ENCODE measurements at regions not wholly inside any gene's neighbourhood (a gene's known extent, or its start where the extent isn't known, plus 50 kb on each side); places are given as distances from the start of the nearest gene placed in this dataset.

DNA sequence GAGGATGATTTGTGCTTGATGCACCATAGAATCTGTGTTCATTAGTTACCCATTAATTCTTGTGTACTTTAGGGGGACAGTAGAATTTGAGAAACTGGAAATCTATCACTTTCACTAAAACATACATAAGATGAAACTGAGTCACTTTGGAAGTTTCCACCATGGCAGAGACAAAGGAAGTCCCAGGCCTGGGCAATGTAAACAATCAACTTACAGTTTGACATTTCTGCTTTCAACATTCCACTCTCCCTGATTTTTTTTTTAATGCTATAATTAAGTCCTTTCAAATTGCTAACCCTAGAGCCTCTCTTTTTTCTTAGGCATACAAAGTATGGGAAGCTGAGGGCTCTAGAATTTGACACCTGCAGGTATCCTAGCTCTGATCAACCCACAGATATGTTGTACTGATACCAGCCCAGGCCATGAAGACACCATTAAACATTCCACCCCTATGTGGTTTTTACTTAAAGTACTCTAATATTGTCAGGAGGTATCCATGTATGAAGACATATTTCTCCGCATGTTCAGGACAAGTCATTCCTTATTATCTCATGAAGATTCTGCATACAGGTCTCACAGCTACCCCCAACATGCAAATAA lies 88.5 kb upstream of the GLS start:
- no peaks in the 10 kb centered on the region for H3K27me3 ChIP-seq (ENCODE audit: control insufficient read depth in 2 of 2, insufficient read depth in 1 of 2, low read length in 1 of 2)
- no peaks in the 10 kb centered on the region for H3K36me3 ChIP-seq (ENCODE audit: control insufficient read depth in 2 of 2, insufficient read depth in 2 of 2, low read length in 1 of 2)
- H3K27ac ChIP-seq (ENCODE audit: low read depth in 1 of 2, low read length in 1 of 2) = no peak overlapping the region
- H3K4me3 ChIP-seq (ENCODE audit: low read length in 2 of 2) = no peak overlapping the region
- no peaks in the 10 kb centered on the region for H3K4me1 ChIP-seq (ENCODE audit: control insufficient read depth in 2 of 2, insufficient read depth in 2 of 2, low read length in 2 of 2)
- no peaks in the 10 kb centered on the region for H3K9me3 ChIP-seq (ENCODE audit: control insufficient read depth in 2 of 2, insufficient read depth in 1 of 2, low read length in 1 of 2)
- DNase-seq (ENCODE audit: low read depth in 6 of 9, low spot score in 9 of 9) = no peak
- 53% methylated on average over 1 of the region's 1 CpG for WGBS

DNA sequence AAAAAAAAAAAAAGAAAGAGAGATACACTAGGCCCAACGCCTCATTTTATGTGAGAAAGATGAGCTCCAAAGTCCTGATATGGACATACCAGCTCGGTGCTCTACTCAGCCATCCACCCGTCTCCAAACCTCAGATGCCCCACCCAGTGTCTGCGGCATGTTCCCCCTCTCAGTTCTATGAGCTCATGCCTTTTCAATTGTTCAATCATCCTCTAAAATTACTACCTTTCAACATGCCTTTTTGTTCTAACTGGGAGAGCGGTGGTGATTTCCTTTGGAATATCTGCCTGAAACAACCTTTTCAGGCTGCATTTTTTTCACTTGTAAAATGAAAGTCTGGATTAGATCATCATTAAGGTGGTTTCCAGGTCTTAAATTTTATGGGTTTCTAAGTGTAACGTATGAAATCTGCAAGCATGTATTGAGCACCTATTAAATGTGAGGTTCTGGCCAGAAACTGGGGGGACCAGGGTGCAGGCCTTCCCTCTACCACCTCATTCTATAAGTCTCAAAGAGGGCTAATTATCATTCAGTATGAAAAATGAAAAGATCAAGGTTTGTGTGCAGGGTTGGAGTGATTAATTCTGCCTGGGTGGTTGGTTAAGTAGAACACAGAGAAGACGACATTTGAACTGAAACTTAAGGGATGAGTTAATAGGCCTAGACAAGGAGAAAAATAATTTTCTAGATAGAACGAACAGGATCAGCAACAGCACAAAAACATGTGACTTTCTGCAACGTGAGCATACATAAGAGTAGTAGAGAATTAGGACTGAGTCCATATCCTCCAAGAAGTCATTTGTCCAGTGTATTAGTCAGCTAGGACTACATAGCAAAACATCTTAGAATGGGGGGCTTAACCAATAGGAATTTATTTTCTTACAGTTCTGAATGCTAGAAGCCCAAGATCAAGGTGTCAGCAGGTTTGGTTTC lies 87.4 kb upstream of the GLS start:
- Histone ChIP-seq H3K9me3 (ENCODE audit: control insufficient read depth in 2 of 2, insufficient read depth in 1 of 2, low read length in 1 of 2) (no peaks in the 10 kb centered on the region), H3K27ac (ENCODE audit: low read depth in 1 of 2, low read length in 1 of 2) (no peak overlapping the region), H3K4me3 (ENCODE audit: low read length in 2 of 2) (no peak overlapping the region), H3K27me3 (ENCODE audit: control insufficient read depth in 2 of 2, insufficient read depth in 1 of 2, low read length in 1 of 2) (no peaks in the 10 kb centered on the region), H3K4me1 (ENCODE audit: control insufficient read depth in 2 of 2, insufficient read depth in 2 of 2, low read length in 2 of 2) (no peaks in the 10 kb centered on the region), H3K36me3 (ENCODE audit: control insufficient read depth in 2 of 2, insufficient read depth in 2 of 2, low read length in 1 of 2) (no peaks in the 10 kb centered on the region)
- 91% methylated on average over 9 of the region's 9 CpGs for WGBS
- no peak for DNase-seq (ENCODE audit: low read depth in 6 of 9, low spot score in 9 of 9)

GRCh38 chr2:190794377-190794776 lies 86.2 kb upstream of the GLS start:
- Histone ChIP-seq H3K36me3 (ENCODE audit: control insufficient read depth in 2 of 2, insufficient read depth in 2 of 2, low read length in 1 of 2) (no peaks in the 10 kb centered on the region), H3K9me3 (ENCODE audit: control insufficient read depth in 2 of 2, insufficient read depth in 1 of 2, low read length in 1 of 2) (no peaks in the 10 kb centered on the region), H3K4me3 (ENCODE audit: low read length in 2 of 2) (no peak overlapping the region), H3K27me3 (ENCODE audit: control insufficient read depth in 2 of 2, insufficient read depth in 1 of 2, low read length in 1 of 2) (no peaks in the 10 kb centered on the region), H3K4me1 (ENCODE audit: control insufficient read depth in 2 of 2, insufficient read depth in 2 of 2, low read length in 2 of 2) (no peaks in the 10 kb centered on the region), H3K27ac (ENCODE audit: low read depth in 1 of 2, low read length in 1 of 2) (no peak overlapping the region)
- 96% methylated on average over 6 of the region's 6 CpGs for whole genome bisulfite sequencing
- DNase-seq (ENCODE audit: low read depth in 6 of 9, low spot score in 9 of 9) = no peak

- H3K4me3 ChIP-seq (ENCODE audit: low read length in 2 of 2) = no peak overlapping the region
- DNase-seq (ENCODE audit: low read depth in 6 of 9, low spot score in 9 of 9) = no peak
- no peaks in the 10 kb centered on the region for H3K36me3 ChIP-seq (ENCODE audit: control insufficient read depth in 2 of 2, insufficient read depth in 2 of 2, low read length in 1 of 2)
- H3K27me3 ChIP-seq (ENCODE audit: control insufficient read depth in 2 of 2, insufficient read depth in 1 of 2, low read length in 1 of 2) = no peaks in the 10 kb centered on the region
- H3K4me1 ChIP-seq (ENCODE audit: control insufficient read depth in 2 of 2, insufficient read depth in 2 of 2, low read length in 2 of 2) = no peaks in the 10 kb centered on the region
- no peak overlapping the region for H3K27ac ChIP-seq (ENCODE audit: low read depth in 1 of 2, low read length in 1 of 2)
- no peaks in the 10 kb centered on the region for H3K9me3 ChIP-seq (ENCODE audit: control insufficient read depth in 2 of 2, insufficient read depth in 1 of 2, low read length in 1 of 2)
Measured at GRCh38 chr2:190794790-190795189, 85.8 kb upstream of the GLS start.

GRCh38 chr2:190795686-190796085 lies 84.9 kb upstream of the GLS start:
- Histone ChIP-seq H3K9me3 (ENCODE audit: control insufficient read depth in 2 of 2, insufficient read depth in 1 of 2, low read length in 1 of 2) (no peaks in the 10 kb centered on the region), H3K4me1 (ENCODE audit: control insufficient read depth in 2 of 2, insufficient read depth in 2 of 2, low read length in 2 of 2) (no peaks in the 10 kb centered on the region), H3K4me3 (ENCODE audit: low read length in 2 of 2) (no peak overlapping the region), H3K27ac (ENCODE audit: low read depth in 1 of 2, low read length in 1 of 2) (no peak overlapping the region), H3K27me3 (ENCODE audit: control insufficient read depth in 2 of 2, insufficient read depth in 1 of 2, low read length in 1 of 2) (no peaks in the 10 kb centered on the region), H3K36me3 (ENCODE audit: control insufficient read depth in 2 of 2, insufficient read depth in 2 of 2, low read length in 1 of 2) (no peaks in the 10 kb centered on the region)
- DNase-seq (ENCODE audit: low read depth in 6 of 9, low spot score in 9 of 9) = no peak

- no peaks in the 10 kb centered on the region for H3K4me1 ChIP-seq (ENCODE audit: control insufficient read depth in 2 of 2, insufficient read depth in 2 of 2, low read length in 2 of 2)
- H3K27me3 ChIP-seq (ENCODE audit: control insufficient read depth in 2 of 2, insufficient read depth in 1 of 2, low read length in 1 of 2) = no peaks in the 10 kb centered on the region
- no peak for DNase-seq (ENCODE audit: low read depth in 6 of 9, low spot score in 9 of 9)
- no peaks in the 10 kb centered on the region for H3K9me3 ChIP-seq (ENCODE audit: control insufficient read depth in 2 of 2, insufficient read depth in 1 of 2, low read length in 1 of 2)
- H3K27ac ChIP-seq (ENCODE audit: low read depth in 1 of 2, low read length in 1 of 2) = no peak overlapping the region
- H3K36me3 ChIP-seq (ENCODE audit: control insufficient read depth in 2 of 2, insufficient read depth in 2 of 2, low read length in 1 of 2) = no peaks in the 10 kb centered on the region
- no peak overlapping the region for H3K4me3 ChIP-seq (ENCODE audit: low read length in 2 of 2)
Measured at GRCh38 chr2:190799999-190800398, 80.6 kb upstream of the GLS start.

DNA sequence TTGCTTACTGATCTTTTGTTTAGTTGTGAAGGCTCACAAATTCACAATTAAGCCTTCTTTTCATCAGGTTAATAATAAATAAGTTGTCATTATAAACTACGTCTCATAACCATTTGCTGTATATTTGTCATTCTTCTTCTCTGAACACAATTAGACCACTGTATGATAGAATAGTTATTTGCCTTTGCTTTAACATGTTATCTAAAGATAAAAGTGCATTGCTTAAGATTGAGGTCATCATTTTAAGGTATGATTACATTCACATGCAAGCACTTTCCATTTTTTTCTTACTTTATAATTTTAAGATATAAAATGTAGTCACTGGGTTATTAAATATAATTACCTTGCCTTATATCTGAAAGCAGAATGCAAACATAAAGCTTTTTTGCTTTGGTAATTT lies 80.1 kb upstream of the GLS start:
- 98% methylated on average over 1 of the region's 1 CpG for WGBS
- Histone ChIP-seq H3K9me3 (ENCODE audit: control insufficient read depth in 2 of 2, insufficient read depth in 1 of 2, low read length in 1 of 2) (no peaks in the 10 kb centered on the region), H3K4me1 (ENCODE audit: control insufficient read depth in 2 of 2, insufficient read depth in 2 of 2, low read length in 2 of 2) (no peaks in the 10 kb centered on the region), H3K27me3 (ENCODE audit: control insufficient read depth in 2 of 2, insufficient read depth in 1 of 2, low read length in 1 of 2) (no peaks in the 10 kb centered on the region), H3K4me3 (ENCODE audit: low read length in 2 of 2) (no peak overlapping the region), H3K36me3 (ENCODE audit: control insufficient read depth in 2 of 2, insufficient read depth in 2 of 2, low read length in 1 of 2) (no peaks in the 10 kb centered on the region), H3K27ac (ENCODE audit: low read depth in 1 of 2, low read length in 1 of 2) (no peak overlapping the region)
- DNase-seq (ENCODE audit: low read depth in 6 of 9, low spot score in 9 of 9) = no peak

- DNase-seq (ENCODE audit: low read depth in 6 of 9, low spot score in 9 of 9) = peak in 1 of 9 donors; percentile 3
- no peak overlapping the region for H3K27ac ChIP-seq (ENCODE audit: low read depth in 1 of 2, low read length in 1 of 2)
- H3K4me1 ChIP-seq (ENCODE audit: control insufficient read depth in 2 of 2, insufficient read depth in 2 of 2, low read length in 2 of 2) = no peaks in the 10 kb centered on the region
- H3K4me3 ChIP-seq (ENCODE audit: low read length in 2 of 2) = no peak overlapping the region
- no peaks in the 10 kb centered on the region for H3K27me3 ChIP-seq (ENCODE audit: control insufficient read depth in 2 of 2, insufficient read depth in 1 of 2, low read length in 1 of 2)
- 90% methylated on average over 3 of the region's 3 CpGs for WGBS
- no peaks in the 10 kb centered on the region for H3K36me3 ChIP-seq (ENCODE audit: control insufficient read depth in 2 of 2, insufficient read depth in 2 of 2, low read length in 1 of 2)
- H3K9me3 ChIP-seq (ENCODE audit: control insufficient read depth in 2 of 2, insufficient read depth in 1 of 2, low read length in 1 of 2) = no peaks in the 10 kb centered on the region
Measured at GRCh38 chr2:190802129-190802528, 78.5 kb upstream of the GLS start.

- Histone ChIP-seq H3K4me3 (ENCODE audit: low read length in 2 of 2) (no peak overlapping the region), H3K27me3 (ENCODE audit: control insufficient read depth in 2 of 2, insufficient read depth in 1 of 2, low read length in 1 of 2) (no peaks in the 10 kb centered on the region), H3K9me3 (ENCODE audit: control insufficient read depth in 2 of 2, insufficient read depth in 1 of 2, low read length in 1 of 2) (no peaks in the 10 kb centered on the region), H3K27ac (ENCODE audit: low read depth in 1 of 2, low read length in 1 of 2) (no peak overlapping the region), H3K4me1 (ENCODE audit: control insufficient read depth in 2 of 2, insufficient read depth in 2 of 2, low read length in 2 of 2) (no peaks in the 10 kb centered on the region), H3K36me3 (ENCODE audit: control insufficient read depth in 2 of 2, insufficient read depth in 2 of 2, low read length in 1 of 2) (no peaks in the 10 kb centered on the region)
- WGBS = 98% methylated on average over 1 of the region's 1 CpG
- no peak for DNase-seq (ENCODE audit: low read depth in 6 of 9, low spot score in 9 of 9)
Measured at GRCh38 chr2:190802626-190803209, 77.9 kb upstream of the GLS start.

Measured in thymus (tissue), 11 donors.